Coronary artery (tissue), 2 donors: ENCODE measurements at regions not wholly inside any gene's neighbourhood (a gene's known extent, or its start where the extent isn't known, plus 50 kb on each side); places are given as distances from the start of the nearest gene placed in this dataset.
"Not testable (repeated sequence)": the region's sequence is repeated elsewhere in the genome, so short reads cannot be mapped to it uniquely, and the experiment has no call there.

Source experiments
- DNase-seq: peaks from one replicate; pipeline ENCODE4 v3.0.0-alpha.2; 2017; ENCODE audit warnings: low spot score
- H3K27ac ChIP-seq, 2 donors: fragments of 200-600 bp; sonication (generic); one replicate each; pipeline ENCODE4 v1.5.1; 2016 to 2019
- H3K4me3 ChIP-seq: fragments of 200-600 bp; sonication (generic); 2 replicates; pipeline ENCODE4 v1.5.1; 2016; ENCODE audit warnings: mild to moderate bottlenecking, moderate library complexity
- CTCF ChIP-seq: fragments of 200-600 bp; sonication (generic); IDR thresholded peaks from one replicate; pipeline ENCODE4 v1.5.1; 2019; ENCODE audit warnings: antibody characterized with exemption

DNA sequence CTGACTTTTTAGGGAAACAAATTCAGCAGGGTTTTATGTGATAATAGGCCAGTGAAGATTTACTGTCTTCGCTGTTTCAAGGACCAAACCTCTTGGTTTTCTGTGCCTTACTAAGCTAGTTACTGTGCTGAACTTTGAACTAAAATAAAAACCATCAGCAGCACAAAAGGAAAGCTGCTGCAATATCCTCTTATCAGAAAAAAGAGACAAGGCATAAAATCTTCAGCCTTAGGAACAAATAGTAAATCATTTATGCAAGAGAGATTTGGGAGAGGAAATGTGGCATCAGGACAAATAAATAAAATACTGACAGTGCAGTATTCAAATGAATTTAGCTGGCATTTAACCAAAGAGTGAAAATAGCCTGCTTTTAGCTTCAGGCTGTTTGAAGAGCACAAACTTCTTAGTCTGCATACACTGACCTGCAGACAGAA is 64.1 kb upstream of the EHBP1 start:
- TF ChIP-seq CTCF = no peak
- H3K4me3 ChIP-seq = no peak overlapping the region
- no peak overlapping the region for H3K27ac ChIP-seq
- DNase-seq = no peak

DNA sequence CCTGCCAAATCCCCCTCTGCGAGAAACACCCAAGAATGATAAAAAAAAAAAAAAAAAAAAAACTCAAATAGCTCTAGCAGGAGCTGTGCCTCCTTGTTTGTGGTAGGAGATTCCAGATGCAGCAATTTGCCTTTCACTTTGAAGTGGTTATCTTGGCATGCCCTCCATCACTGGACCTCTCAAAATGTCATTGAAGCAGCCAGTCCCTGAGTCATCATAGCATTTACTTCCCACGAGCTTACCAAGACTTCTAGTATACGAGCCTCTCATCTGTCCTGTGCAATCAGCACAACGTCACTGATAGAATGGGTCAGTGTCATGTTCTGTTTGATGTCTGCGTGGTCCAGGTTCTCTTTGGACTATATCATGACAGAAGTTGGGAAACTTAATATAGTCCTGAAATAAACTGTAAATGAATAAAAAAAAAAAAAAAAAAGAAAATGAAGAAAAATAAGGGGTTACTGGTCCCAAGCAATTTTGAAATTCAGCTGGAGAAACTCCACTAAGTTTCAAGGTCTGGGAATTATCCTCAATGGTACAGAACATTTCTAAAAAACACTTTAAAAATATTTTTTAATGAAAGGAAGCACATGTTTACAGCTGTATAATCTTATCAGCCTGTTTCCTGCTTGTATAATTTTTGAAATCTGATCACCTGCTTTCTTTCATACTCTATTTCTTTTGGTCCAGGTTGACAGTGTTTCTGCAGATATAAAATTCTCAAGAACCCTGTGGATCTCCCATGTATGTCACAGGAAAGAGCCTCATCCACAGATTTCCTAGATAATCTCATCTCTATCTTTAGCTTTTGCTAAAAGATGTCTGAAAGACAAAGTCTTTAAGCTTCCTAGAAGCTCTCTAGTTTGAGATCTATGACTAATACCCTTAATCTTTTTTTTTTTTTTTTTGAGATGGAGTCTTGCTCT is 74.1 kb upstream of the EHBP1 start:
- DNase-seq = no peak
- Histone ChIP-seq H3K4me3 (no peak overlapping the region), H3K27ac (no peak overlapping the region)
- TF ChIP-seq CTCF = no peak

- H3K4me3 ChIP-seq, DNase-seq, H3K27ac ChIP-seq: not testable (repeated sequence)
These were observed 75.3 kb upstream of the EHBP1 start for GRCh38 chr2:62630206-62630605.

GRCh38 chr2:62629310-62629709 is 76.2 kb upstream of the EHBP1 start:
- H3K27ac ChIP-seq, DNase-seq, H3K4me3 ChIP-seq: not testable (repeated sequence)

- no peak for DNase-seq
- no peak for TF ChIP-seq CTCF
- Histone ChIP-seq H3K27ac (no peak overlapping the region), H3K4me3 (no peak overlapping the region)
These were observed 77.8 kb upstream of the EHBP1 start for GRCh38 chr2:62627667-62628066.

DNA sequence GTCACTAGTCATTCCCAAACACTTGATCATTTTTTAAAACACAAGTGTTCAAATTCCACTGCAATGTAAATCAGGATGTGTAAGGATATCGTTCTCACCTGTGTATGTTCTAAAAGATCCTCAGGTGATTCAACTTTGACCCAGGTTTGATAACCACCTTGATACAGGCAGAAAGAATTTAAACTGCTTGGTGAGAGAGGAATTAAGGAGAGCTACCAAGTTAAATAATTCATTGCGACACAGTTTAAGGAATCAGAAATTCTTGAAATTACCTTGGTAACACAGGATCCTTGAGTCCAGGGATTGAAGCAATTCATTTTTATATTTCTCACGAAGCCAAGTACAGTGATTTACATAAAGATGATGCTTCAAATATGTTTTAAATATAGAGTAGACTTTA is 80.7 kb upstream of the EHBP1 start:
- DNase-seq = no peak
- Histone ChIP-seq H3K27ac (no peak overlapping the region), H3K4me3 (no peak overlapping the region)
- TF ChIP-seq CTCF = no peak

GRCh38 chr2:62616486-62616885 is 89.0 kb upstream of the EHBP1 start:
- not testable (repeated sequence) for H3K27ac ChIP-seq, H3K4me3 ChIP-seq, DNase-seq

GRCh38 chr2:62611854-62612253 is 93.7 kb upstream of the EHBP1 start:
- no peak for TF ChIP-seq CTCF

DNA sequence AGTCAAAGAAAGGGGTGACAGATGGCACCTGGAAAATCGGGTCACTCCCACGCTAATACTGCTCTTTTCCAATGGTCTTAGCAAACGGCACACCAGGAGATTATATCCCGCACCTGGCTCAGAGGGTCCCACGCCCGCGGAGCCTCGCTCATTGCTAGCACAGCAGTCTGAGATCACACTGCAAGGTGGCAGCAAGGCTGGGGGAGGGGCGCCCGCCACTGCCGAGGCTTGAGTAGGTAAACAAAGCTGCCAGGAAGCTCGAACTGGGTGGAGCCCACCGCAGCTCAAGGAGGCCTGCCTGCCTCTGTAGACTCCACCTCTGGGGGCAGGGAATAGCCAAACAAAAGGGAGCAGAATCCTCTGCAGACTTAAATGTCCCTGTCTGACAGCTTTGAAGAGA is 99.5 kb upstream of the TMEM17 start:
- not testable (repeated sequence) for DNase-seq, H3K27ac ChIP-seq, H3K4me3 ChIP-seq

More at GRCh38 chr2:62611854-62612253, 93.7 kb upstream of the EHBP1 start:
- no peak for DNase-seq
- Histone ChIP-seq H3K4me3 (no peak overlapping the region), H3K27ac (no peak overlapping the region)
